Activated naive CD8-positive, alpha-beta T cell treated with anti-CD3 and anti-CD28 coated beads, Interleukin-2, amount 10 ng/mL, durations not matched to agents 7 days and 5 days (primary cell): ENCODE measurements at regions not wholly inside any gene's neighbourhood (a gene's known extent, or its start where the extent isn't known, plus 50 kb on each side); places are given as distances from the start of the nearest gene placed in this dataset.
"Not testable (repeated sequence)": the region's sequence is repeated elsewhere in the genome, so short reads cannot be mapped to it uniquely, and the experiment has no call there.

Experiments
- ATAC-seq: fragments of 150-1000 bp; cut with Tn5 transposase; one replicate; pipeline ENCODE4 v1.10.0; 2021; ENCODE audit warnings: low read depth, moderate library complexity
- POLR2A ChIA-PET: fragments of 350-600 bp; sonication (Branson Sonifier 250); formaldehyde crosslinking; loops from one replicate; lab custom pipeline; 2021; ENCODE audit warnings: antibody characterized with exemption; lab: Charles Lee
- DNase-seq: peaks from one replicate; pipeline ENCODE4 v3.0.0; 2021
- H3K27ac Mint-ChIP-seq: one replicate; pipeline ENCODE4 v1.8.0; 2022; ENCODE audit warnings: mild to moderate bottlenecking, mixed read lengths
- H3K27me3 Mint-ChIP-seq: one replicate; pipeline ENCODE4 v1.8.0; 2022; ENCODE audit warnings: mild to moderate bottlenecking, moderate library complexity, mixed read lengths
- H3K36me3 Mint-ChIP-seq: one replicate; pipeline ENCODE4 v1.8.0; 2021; ENCODE audit warnings: mild to moderate bottlenecking, mixed read lengths
- H3K4me1 Mint-ChIP-seq: one replicate; pipeline ENCODE4 v1.8.0; 2021; ENCODE audit warnings: mixed read lengths
- H3K4me3 Mint-ChIP-seq: one replicate; pipeline ENCODE4 v1.8.0; 2022; ENCODE audit warnings: mild to moderate bottlenecking, moderate library complexity, mixed read lengths
- H3K9me3 Mint-ChIP-seq: one replicate; pipeline ENCODE4 v1.8.0; 2021; ENCODE audit warnings: mixed read lengths

- DNase-seq (no peak), ATAC-seq (no peak)
- peaks cover 2% of the 10 kb centered on the region for H3K9me3 Mint-ChIP-seq
- no peak overlapping the region for H3K27ac Mint-ChIP-seq
- H3K4me1 Mint-ChIP-seq = no peaks in the 10 kb centered on the region
- POLR2A ChIA-PET = no interaction called here
- no peaks in the 10 kb centered on the region for H3K36me3 Mint-ChIP-seq
- no peak overlapping the region for H3K4me3 Mint-ChIP-seq
- H3K27me3 Mint-ChIP-seq = no peaks in the 10 kb centered on the region
Measured at GRCh38 chr18:38796762-38797161, 1231.2 kb upstream of the CELF4 start.

GRCh38 chr18:38792731-38793130, 1227.1 kb upstream of the CELF4 start:
- POLR2A ChIA-PET = no interaction called here
- DNase-seq (no peak), ATAC-seq (no peak)
- Mint-ChIP-seq H3K4me1 (no peaks in the 10 kb centered on the region), H3K36me3 (no peaks in the 10 kb centered on the region), H3K27ac (no peak overlapping the region), H3K27me3 (no peaks in the 10 kb centered on the region), H3K4me3 (no peak overlapping the region), H3K9me3 (no peaks in the 10 kb centered on the region)

DNA sequence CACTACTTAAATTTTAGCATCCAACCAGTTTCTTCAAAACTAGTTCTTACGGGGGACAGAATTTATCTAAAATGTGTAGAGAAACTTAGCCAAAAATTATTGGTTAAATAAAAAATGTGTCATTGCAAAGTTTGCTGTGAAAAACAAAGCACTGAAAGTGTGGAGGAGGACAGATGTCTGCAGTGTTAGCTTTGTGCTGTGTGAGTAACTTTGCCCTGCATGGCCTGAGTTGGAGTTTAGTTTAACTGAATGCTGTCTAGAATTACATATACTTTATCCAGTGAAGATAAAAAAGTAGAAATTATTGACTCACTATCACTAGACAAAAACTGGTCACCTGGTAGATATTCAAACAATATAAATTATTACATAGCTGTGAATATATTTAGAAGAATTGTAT, 1225.2 kb upstream of the CELF4 start:
- Mint-ChIP-seq H3K27me3 (no peaks in the 10 kb centered on the region), H3K4me1 (no peaks in the 10 kb centered on the region), H3K27ac (no peak overlapping the region), H3K9me3 (no peaks in the 10 kb centered on the region), H3K4me3 (no peak overlapping the region), H3K36me3 (no peaks in the 10 kb centered on the region)
- POLR2A ChIA-PET = no interaction called here
- DNase-seq (no peak), ATAC-seq (no peak)

- DNase-seq (no peak), ATAC-seq (no peak)
- H3K27me3 Mint-ChIP-seq = no peaks in the 10 kb centered on the region
- H3K4me1 Mint-ChIP-seq = no peaks in the 10 kb centered on the region
- H3K27ac Mint-ChIP-seq = no peak overlapping the region
- POLR2A ChIA-PET = no interaction called here
- no peaks in the 10 kb centered on the region for H3K9me3 Mint-ChIP-seq
- no peak overlapping the region for H3K4me3 Mint-ChIP-seq
- H3K36me3 Mint-ChIP-seq = no peaks in the 10 kb centered on the region
Measured at GRCh38 chr18:38790303-38790702, 1224.7 kb upstream of the CELF4 start.

DNA sequence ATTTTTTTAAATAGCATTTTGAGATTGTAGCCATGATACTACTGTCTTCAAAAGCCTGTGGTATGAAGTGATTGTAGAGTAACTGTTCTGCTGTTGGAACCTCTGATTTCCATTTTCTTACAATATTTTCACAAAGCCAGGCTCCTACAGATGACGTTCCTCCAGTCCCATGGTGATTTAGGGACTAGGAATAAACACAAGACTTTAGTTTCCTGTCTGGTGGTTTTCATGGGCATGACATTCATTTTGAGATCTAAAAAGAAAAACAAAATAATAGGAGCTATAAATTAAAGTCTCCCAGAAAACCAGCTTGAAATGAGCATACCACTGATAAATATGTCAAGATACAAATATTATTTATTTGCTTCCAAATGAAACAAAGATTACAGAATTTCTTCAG, 1223.5 kb upstream of the CELF4 start:
- no peak for ATAC-seq
- Mint-ChIP-seq H3K4me1 (no peaks in the 10 kb centered on the region), H3K27ac (no peak overlapping the region), H3K36me3 (no peaks in the 10 kb centered on the region), H3K9me3 (no peaks in the 10 kb centered on the region), H3K27me3 (no peaks in the 10 kb centered on the region), H3K4me3 (no peak overlapping the region)
- DNase-seq = no peak
- POLR2A ChIA-PET = no interaction called here

- Mint-ChIP-seq H3K4me1 (no peaks in the 10 kb centered on the region), H3K27ac (no peak overlapping the region), H3K4me3 (no peak overlapping the region), H3K36me3 (no peaks in the 10 kb centered on the region), H3K9me3 (no peaks in the 10 kb centered on the region), H3K27me3 (no peaks in the 10 kb centered on the region)
- ATAC-seq (no peak), DNase-seq (no peak)
- POLR2A ChIA-PET = no interaction called here
Measured at GRCh38 chr18:38786906-38787305, 1221.3 kb upstream of the CELF4 start.

DNA sequence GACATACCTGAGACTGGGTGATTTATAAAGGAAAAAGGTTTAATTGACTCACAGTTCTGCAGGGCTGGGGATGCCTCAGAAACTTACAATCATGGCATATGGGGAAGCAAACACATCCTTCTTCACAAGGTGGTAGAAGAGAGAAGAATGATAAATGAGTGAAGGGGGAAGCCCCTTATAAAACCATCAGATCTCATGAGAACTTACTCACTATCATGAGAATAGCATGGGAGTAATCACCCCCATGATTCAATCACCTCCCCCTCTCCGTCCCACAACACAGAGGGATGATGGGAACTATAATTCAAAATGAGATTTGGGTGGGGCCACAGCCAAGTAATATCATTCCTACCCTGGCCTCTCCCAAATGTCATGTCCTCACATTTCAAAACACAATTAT, 1206.0 kb upstream of the CELF4 start:
- H3K36me3 Mint-ChIP-seq, H3K4me3 Mint-ChIP-seq, H3K4me1 Mint-ChIP-seq, H3K27me3 Mint-ChIP-seq, DNase-seq, H3K27ac Mint-ChIP-seq, ATAC-seq, POLR2A ChIA-PET: not testable (repeated sequence)
- H3K9me3 Mint-ChIP-seq = peaks cover 10% of the 10 kb centered on the region

GRCh38 chr18:38768504-38768903, 1202.9 kb upstream of the CELF4 start:
- H3K9me3 Mint-ChIP-seq = peaks cover 9% of the 10 kb centered on the region
- H3K4me3 Mint-ChIP-seq = no peak overlapping the region
- DNase-seq = no peak
- H3K27me3 Mint-ChIP-seq = no peaks in the 10 kb centered on the region
- ATAC-seq = no peak
- H3K4me1 Mint-ChIP-seq = no peaks in the 10 kb centered on the region
- H3K27ac Mint-ChIP-seq = no peak overlapping the region
- POLR2A ChIA-PET = no interaction called here
- H3K36me3 Mint-ChIP-seq = no peaks in the 10 kb centered on the region

DNA sequence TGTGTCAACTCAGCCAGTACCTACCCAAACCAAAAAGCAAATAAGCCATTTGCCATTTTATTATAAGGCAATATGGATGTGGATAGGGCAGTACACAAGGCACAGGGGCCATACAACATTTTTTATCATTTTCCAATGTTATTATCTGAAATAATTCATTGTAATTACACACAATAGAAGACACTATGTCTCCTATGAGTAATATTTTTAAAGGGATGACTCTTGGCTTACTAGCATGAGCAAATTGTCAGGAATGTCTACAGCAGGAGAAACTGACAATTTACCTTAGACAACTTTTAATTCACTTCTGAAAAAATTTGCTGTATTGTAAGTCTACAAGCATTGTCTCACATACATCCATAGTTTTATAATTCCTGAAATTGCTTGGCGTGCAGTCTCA, 1193.9 kb upstream of the CELF4 start:
- no peaks in the 10 kb centered on the region for H3K36me3 Mint-ChIP-seq
- no peak for ATAC-seq
- H3K9me3 Mint-ChIP-seq = peaks cover 2% of the 10 kb centered on the region
- no peaks in the 10 kb centered on the region for H3K27me3 Mint-ChIP-seq
- POLR2A ChIA-PET = no interaction called here
- H3K4me1 Mint-ChIP-seq = no peaks in the 10 kb centered on the region
- DNase-seq = no peak
- H3K27ac Mint-ChIP-seq = no peak overlapping the region
- no peak overlapping the region for H3K4me3 Mint-ChIP-seq

DNA sequence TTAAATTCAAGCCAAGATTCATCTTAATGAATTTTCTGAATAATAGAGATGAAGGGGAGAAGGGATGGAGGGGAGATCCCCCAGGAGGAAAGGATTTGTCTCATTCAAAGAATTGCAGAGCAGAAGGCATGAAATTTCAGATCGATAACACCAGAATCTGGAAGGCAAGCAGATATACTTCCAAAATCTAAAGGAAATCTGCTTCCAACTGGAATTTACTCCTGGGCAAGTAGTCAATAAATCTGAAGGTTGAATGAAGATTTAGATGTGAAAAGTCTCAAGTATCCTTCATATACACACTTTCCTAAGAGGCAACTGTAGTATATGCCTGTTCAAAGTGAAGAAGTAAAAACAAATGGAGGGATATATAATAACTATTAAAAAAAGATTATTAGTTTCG, 1190.8 kb upstream of the CELF4 start:
- Mint-ChIP-seq H3K4me1 (no peaks in the 10 kb centered on the region), H3K27ac (no peak overlapping the region), H3K27me3 (no peaks in the 10 kb centered on the region), H3K9me3 (peaks cover 2% of the 10 kb centered on the region), H3K36me3 (no peaks in the 10 kb centered on the region), H3K4me3 (no peak overlapping the region)
- POLR2A ChIA-PET = no interaction called here
- DNase-seq (no peak), ATAC-seq (no peak)

DNA sequence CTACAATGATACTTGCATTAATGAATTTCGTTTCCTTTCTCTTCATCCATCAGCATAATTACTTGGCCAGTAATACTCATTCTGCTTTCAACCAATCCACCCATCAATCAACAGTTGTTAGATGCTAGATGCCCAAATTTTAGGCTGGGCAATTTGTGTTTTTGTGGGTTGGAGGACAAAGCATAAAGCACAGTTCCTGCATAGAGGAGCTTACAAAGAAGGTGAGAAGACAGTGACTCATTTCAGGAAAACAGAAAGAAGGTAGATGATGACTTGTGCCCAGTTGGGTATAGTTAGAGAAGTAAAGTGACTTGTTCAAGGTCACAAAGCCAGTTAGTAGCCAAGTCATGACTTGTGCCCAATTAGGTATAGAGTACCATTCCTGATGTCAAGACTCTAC, 1186.8 kb upstream of the CELF4 start:
- Mint-ChIP-seq H3K27me3 (no peaks in the 10 kb centered on the region), H3K9me3 (no peaks in the 10 kb centered on the region), H3K27ac (no peak overlapping the region), H3K4me1 (no peaks in the 10 kb centered on the region), H3K36me3 (no peaks in the 10 kb centered on the region), H3K4me3 (no peak overlapping the region)
- no peak for ATAC-seq
- POLR2A ChIA-PET = no interaction called here
- no peak for DNase-seq

GRCh38 chr18:38751898-38752297, 1186.3 kb upstream of the CELF4 start:
- Mint-ChIP-seq H3K9me3 (no peaks in the 10 kb centered on the region), H3K4me1 (no peaks in the 10 kb centered on the region), H3K4me3 (no peak overlapping the region), H3K27me3 (no peaks in the 10 kb centered on the region), H3K27ac (no peak overlapping the region), H3K36me3 (no peaks in the 10 kb centered on the region)
- ATAC-seq = no peak
- POLR2A ChIA-PET = no interaction called here
- DNase-seq = no peak

GRCh38 chr18:38751211-38751610, 1185.6 kb upstream of the CELF4 start:
- Mint-ChIP-seq H3K4me3 (no peak overlapping the region), H3K4me1 (no peaks in the 10 kb centered on the region), H3K27me3 (no peaks in the 10 kb centered on the region), H3K9me3 (no peaks in the 10 kb centered on the region), H3K36me3 (no peaks in the 10 kb centered on the region), H3K27ac (no peak overlapping the region)
- DNase-seq (no peak), ATAC-seq (no peak)
- POLR2A ChIA-PET = no interaction called here

GRCh38 chr18:38750751-38751150, 1185.2 kb upstream of the CELF4 start:
- Mint-ChIP-seq H3K27me3 (no peaks in the 10 kb centered on the region), H3K36me3 (no peaks in the 10 kb centered on the region), H3K9me3 (no peaks in the 10 kb centered on the region), H3K27ac (no peak overlapping the region), H3K4me1 (no peaks in the 10 kb centered on the region), H3K4me3 (no peak overlapping the region)
- DNase-seq = no peak
- POLR2A ChIA-PET = no interaction called here
- no peak for ATAC-seq

- Mint-ChIP-seq H3K27ac (no peak overlapping the region), H3K4me1 (no peaks in the 10 kb centered on the region), H3K9me3 (no peaks in the 10 kb centered on the region), H3K4me3 (no peak overlapping the region), H3K36me3 (no peaks in the 10 kb centered on the region), H3K27me3 (no peaks in the 10 kb centered on the region)
- DNase-seq (no peak), ATAC-seq (no peak)
- POLR2A ChIA-PET = no interaction called here
Measured at GRCh38 chr18:38747153-38747552, 1181.6 kb upstream of the CELF4 start.
